NCI-H146 treated with DMSO at 0.1 percent for 48 hours (cell line): ENCODE measurements at regions not wholly inside any gene's neighbourhood (a gene's known extent, or its start where the extent isn't known, plus 50 kb on each side); places are given as distances from the start of the nearest gene placed in this dataset.

Source experiments
- DNase-seq: peaks from one replicate; lab custom pipeline; 2025; ENCODE audit not compliant: unreplicated experiment; lab: John Stamatoyannopoulos, UW

GRCh38 chr6:22457996-22458395, 111.4 kb upstream of the HDGFL1 start:
- DNase-seq = no peak

GRCh38 chr6:22466665-22467245, 102.6 kb upstream of the HDGFL1 start:
- peak; percentile 32 for DNase-seq

DNA sequence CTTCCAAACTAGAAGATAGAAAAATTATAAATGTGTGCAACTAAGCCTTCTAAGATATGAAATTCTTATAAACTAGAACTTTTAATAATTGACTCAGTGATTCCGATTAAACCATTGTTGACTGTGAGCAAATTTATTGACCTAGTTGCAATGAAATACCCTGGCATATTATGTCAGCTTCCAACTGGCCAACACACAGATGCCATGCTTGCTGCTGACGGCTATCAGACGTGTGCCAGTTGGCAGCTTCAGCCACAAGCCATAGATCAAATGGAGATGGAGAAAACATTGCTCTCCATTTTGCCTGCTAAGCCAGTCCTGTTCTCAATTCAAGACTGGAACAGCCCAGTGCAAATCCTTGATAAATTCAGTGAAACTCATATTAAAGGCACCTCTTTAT, 101.7 kb upstream of the HDGFL1 start:
- no peak for DNase-seq

DNA sequence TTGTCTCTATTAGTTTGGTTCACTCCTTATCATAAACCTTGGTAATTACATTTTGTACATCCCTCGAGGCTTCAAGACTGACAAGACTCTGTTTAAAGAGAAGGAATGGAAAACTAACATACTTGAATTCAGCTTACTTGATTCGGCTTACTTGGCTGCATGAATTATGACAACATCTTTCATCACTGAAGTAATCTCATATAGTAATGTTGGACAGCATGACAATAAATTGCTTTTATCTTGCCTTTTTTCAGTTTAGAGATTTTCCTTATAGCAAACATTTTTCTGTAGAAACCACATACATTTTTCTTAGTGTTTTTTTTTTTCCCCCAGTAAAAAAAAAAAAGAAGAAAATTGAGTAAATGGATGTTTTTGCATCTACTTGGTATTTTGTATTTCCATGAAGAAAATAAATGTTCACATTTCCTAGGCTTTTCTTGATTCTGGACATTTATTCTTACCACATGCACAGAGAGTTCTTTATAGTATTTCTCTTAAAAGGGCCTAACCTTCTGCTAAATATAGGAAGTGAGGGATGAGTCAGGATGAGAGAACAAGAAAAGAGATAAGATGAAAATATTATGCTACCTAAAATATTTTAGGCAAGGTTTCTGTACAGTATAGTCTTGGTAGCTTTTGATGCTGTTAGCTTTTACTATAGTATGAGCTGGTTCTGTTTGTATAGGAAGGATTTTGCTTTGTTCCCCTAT, 101.0 kb upstream of the HDGFL1 start:
- no peak for DNase-seq

- no peak for DNase-seq
These were observed 98.8 kb upstream of the HDGFL1 start for GRCh38 chr6:22470454-22471131.

- DNase-seq = peak; percentile 77
These were observed 98.2 kb upstream of the HDGFL1 start for GRCh38 chr6:22471132-22471690.

- DNase-seq = no peak
These were observed 97.6 kb upstream of the HDGFL1 start for GRCh38 chr6:22471746-22472145.

DNA sequence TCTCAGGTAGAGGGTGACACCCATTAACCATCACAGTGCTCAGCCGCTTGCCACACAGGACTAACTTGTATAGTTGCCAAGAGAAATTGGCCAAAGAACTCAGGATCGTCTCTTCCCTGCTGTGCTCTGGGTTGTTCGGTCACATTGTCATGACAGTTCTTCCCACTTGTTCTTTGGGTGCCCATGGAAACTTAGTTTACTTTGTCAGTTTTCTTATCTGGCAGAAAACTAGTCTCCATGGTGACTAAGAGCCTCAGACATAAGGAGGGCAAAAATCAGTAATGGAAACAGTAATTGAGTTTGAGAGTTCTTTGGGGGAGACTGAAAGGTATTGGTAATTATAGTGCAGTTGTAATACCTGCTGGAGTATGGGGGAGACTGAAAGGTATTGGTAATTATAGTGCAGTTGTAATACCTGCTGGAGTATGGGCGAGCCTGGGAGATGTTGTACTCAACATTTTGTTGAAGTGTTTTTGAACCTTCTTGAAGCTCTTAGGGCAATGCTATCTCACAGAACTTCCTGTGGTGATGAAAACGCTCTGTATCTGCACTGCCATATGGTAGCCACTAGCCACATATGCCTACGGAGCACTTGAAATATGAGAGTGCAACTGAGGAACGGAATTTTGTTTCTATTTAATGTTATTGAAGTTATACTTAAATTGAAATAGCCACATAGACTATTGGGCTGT, 95.2 kb upstream of the HDGFL1 start:
- DNase-seq = no peak

DNA sequence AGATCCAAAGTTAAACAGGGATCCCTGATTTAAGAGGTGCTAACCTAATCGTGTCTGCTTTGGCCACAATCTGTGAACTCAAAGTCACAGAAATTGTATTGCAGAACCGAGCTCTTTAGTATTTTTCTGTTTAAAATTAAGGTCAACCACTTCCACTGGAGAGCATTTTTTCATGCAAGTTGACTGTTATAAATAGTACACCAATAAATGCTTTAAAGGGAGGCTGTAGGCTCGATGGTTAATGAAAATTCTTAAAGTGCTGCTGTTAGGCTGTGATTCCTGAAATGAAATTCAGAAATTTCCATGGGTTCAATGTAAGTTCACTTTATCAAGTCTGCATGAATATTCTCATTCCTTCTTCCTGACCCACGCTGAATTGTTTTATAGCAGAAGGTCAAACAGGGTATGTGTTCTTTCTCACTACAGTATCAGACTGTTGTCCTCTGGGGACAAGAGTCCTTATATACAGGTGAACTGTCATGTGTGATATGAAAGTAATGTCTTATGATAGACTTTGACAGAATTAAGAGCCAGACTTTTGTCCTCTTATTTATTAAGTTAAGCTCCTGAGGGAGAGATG, 92.5 kb upstream of the HDGFL1 start:
- DNase-seq = no peak

GRCh38 chr6:22497276-22497675, 72.1 kb upstream of the HDGFL1 start:
- no peak for DNase-seq

DNA sequence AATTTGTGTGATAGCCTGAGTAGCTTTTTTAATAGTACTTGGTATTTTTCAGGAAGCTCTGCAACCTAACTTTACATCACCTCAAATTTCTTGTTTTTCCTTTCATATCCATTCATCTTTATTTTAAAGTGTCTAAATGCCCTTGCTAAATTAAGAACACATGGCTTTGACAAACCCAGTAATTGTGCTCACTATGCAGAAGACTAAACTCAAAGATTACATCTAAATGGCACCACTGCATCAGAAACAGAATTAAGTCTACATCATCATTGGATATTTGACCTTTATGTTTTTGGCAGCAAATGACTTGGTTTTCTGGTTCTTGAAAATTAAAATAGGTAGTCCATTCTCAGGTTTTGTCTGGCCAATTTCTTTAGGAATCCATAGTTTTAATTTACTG, 69.6 kb upstream of the HDGFL1 start:
- no peak for DNase-seq

GRCh38 chr6:22506496-22506895, 62.9 kb upstream of the HDGFL1 start:
- DNase-seq = no peak

GRCh38 chr6:22512686-22513427, 56.5 kb upstream of the HDGFL1 start:
- no peak for DNase-seq

GRCh38 chr6:22513667-22514066, 55.7 kb upstream of the HDGFL1 start:
- no peak for DNase-seq

DNA sequence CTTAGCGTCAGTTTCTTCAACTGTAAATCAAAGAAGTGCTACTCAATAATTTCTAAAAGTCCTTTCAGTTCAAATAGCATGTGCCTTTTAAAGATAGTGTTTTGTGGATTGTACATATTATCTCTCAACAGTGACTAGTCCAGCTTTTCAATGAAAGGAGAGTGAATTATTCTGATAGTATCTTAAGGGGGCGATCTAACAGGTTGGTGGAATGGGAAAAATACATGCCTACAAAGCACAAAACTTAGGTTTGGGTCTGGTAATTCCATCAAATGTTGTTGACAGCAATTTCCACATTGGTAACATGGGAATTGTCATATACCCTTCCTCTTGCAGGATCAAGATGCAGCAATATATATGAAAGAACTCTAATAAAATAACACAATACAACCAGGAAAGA, 50.1 kb upstream of the HDGFL1 start:
- DNase-seq = no peak
